SW480 (cell line): ENCODE measurements at regions not wholly inside any gene's neighbourhood (a gene's known extent, or its start where the extent isn't known, plus 50 kb on each side); places are given as distances from the start of the nearest gene placed in this dataset.
A peak's percentile ranks its signal among the peaks of the same experiment; 100 is the strongest.
"Not testable (repeated sequence)": the region's sequence is repeated elsewhere in the genome, so short reads cannot be mapped to it uniquely, and the experiment has no call there.

Experiments
- DNase-seq: peaks from one replicate; pipeline ENCODE4 v3.0.0-alpha.2; 2016; ENCODE audit warnings: low spot score

DNA sequence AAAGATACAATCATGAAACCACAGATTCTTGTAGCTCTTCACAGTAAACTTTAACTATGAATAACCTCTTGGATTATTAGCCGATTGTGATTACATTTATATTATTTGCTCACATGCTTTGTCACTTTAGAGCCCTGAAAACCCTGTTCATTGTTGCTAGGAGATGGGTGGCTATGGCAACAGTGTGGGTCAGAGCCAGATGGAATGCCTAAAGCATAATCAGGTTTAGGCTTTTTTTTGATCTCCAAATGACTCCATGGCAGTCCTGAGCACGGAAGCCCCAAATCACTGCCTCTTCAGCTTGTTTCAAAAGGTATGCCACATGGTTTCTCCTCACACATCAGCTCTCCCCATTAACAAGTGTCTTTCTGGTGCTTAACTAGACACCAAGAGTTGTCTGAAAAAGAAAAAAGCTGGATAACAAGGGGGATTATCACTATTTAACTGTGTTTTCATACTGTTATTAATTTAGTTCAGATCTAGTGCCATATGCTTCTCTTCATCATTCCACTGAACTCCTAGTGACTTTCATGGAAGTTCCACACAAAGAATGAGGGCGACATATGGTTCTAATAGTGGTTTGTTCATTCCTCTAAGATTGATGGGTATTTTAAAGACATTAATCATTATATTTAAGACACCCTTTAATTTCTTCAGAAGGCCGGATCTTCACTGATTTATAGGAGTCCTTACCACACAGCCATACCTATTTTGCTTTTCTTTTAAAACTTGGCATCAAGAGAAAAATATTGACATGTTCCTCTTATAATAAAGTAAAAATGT is 88.8 kb upstream of the PAM start:
- DNase-seq, result no peak

DNA sequence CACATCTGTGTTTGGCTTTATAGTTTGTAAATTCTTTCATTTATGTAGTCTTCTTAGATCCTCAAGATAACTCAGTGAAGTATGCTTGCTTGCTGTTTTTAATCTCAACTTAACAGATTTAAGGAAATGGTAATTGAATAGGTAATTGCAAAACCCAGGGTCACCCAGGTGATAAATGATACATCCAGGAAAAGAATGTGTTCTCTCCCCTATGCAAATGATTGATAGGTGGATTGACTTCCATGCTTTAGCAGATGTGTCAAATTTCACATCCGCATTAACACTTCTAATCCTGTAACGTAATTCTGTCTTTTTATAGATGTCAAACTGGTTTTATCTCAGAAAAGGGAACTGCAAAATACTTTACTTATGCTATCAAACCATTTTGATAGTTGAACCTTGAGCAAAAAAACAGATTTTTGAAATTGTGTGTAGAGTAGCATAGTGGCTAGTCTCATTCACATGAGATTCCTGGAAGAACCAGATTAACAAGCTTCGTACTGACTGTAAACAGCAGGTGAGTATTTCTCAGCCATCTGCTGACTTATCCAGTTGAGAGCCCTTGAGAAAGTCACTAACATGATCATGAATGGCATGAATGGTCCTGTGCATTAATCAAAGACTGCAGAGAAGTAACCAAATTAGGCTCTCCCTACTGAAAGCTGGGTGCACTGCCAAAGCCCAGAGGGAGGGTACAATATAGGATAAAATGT is 86.7 kb upstream of the PAM start:
- DNase-seq, result no peak

DNA sequence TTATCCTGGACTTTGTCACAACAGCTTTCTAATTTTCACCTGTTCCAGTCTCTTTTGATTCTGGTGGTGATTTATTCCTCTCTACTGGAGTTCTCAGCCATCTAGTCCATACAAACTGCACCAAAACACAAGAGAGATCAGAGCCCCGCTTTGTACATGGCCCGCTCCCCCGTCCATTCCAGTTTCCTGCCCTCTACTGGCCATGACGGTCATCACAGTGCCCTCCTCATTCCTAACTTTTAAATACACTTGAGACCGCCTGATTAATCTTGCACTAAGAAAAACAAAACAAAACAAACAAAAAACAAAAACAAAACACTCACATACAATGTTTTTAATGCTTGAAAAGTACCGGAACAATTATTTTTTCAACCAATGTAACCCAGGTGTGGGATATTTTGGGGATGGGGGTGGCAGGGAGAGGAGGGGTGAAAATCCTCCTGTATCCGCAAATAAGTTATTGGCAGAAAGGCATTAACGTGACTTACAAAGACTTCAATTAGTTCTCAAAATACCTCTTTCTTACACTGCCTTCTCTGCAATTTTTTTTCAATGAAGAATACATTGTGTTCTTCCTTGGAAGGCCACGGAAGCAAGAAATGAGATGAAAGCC is 84.8 kb upstream of the PAM start:
- DNase-seq, result peak; percentile 80

- DNase-seq, result peak; percentile 26
Measured at GRCh38 chr5:102671033-102671734, 83.9 kb upstream of the PAM start.

- no peak for DNase-seq
Measured at GRCh38 chr5:102678267-102679058, 76.6 kb upstream of the PAM start.

GRCh38 chr5:102681403-102681983 is 73.6 kb upstream of the PAM start:
- peak; percentile 79 for DNase-seq

DNA sequence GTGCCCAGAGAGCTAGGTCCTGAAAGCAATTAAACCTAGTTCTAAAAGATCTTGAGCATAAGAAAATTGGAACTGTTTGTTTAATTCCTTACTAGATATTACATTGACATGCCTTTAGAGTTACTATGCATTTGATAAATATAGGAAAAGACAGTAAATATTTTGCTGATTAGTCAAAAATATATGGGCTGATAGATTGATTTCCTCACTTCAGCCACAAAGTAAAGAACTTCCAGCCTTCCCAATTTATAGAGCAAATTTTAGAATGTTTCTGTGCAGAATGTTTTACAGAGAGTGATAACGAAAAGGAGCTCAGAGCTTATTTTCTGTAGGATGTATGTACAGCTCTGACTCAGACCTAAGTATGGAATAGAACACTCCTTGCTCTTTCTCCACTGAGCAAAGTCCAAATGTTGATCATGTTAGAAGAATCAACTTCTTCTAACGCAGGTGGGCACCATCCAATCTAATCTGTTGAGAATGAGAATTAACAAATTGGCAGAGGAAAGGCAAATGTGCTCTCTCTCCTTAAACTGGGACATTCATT is 72.9 kb upstream of the PAM start:
- DNase-seq, result no peak

DNA sequence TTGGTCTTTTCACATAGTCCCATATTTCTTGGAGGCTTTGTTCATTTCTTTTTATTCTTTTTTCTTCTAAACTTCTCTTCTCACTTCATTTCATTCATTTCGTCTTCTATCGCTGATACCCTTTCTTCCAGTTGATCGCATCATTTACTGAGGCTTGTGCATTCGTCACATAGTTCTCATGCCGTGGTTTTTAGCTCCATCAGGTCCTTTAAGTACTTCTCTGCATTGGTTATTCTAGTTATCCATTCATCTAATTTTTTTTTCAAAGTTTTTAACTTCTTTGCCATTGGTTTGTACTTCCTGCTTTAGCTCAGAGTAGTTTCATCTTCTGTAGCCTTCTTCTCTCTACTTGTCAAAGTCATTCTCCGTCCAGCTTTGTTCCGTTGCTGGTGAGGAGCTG is 67.0 kb upstream of the PAM start:
- DNase-seq, result not testable (repeated sequence)

GRCh38 chr5:102688581-102689342 is 66.3 kb upstream of the PAM start:
- not testable (repeated sequence) for DNase-seq

GRCh38 chr5:102690910-102691309 is 64.2 kb upstream of the PAM start:
- DNase-seq, result no peak

- no peak for DNase-seq
Measured at GRCh38 chr5:102691434-102691833, 63.7 kb upstream of the PAM start.

- no peak for DNase-seq
Measured at GRCh38 chr5:102700120-102700831, 54.8 kb upstream of the PAM start.

DNA sequence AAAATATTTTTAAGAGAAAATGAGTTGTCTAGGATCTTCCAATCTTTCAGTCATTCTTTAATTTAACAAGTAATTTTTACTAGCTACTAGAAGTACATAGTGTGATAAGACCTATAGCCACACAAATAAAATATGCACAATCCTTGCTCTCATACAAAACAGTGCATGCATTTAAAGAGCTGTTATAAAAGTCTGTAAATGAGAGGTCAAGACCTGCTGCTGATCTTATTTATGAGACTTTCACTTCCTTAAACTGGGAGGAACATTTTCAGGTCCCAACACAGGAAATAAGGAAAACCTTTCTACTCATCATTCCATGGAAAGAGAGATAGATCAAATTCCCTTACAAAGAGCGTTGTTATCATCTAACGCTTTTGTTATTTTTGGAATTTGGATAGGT is 54.2 kb upstream of the PAM start:
- DNase-seq, result no peak

GRCh38 chr5:102701748-102702147 is 53.4 kb upstream of the PAM start:
- DNase-seq, result no peak
